GM12873 (cell line): ENCODE measurements at regions not wholly inside any gene's neighbourhood (a gene's known extent, or its start where the extent isn't known, plus 50 kb on each side); places are given as distances from the start of the nearest gene placed in this dataset.

Experiments
- TF ChIP-seq, protein P1 (sequence below): IDR thresholded peaks from 2 replicates; pipeline ENCODE4 v1.5.1; 2012; ENCODE audit warnings: low read depth, mild to moderate bottlenecking, moderate library complexity, low read length, control low read depth; ENCODE audit not compliant: insufficient read depth; ENCODE audit errors: missing control alignments

DNA sequence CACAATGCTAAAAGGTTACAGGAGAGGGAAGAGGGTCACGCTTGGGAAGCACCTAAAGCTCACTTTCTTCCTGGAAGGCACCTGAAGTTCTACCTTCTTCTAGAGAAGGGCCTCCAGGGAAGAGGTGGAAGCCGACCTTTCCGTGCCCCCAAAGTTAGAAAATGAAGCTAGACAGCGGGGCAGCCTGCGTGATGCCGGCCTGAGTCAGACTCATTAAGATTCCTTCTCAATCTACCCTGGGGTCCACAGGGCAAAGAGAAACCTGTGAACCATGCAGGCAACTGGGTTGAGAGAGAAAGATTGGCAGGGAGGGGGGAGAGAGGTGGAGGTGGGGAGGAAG is 54.8 kb upstream of the CCDC167 start:
- TF ChIP-seq, protein P1, sequence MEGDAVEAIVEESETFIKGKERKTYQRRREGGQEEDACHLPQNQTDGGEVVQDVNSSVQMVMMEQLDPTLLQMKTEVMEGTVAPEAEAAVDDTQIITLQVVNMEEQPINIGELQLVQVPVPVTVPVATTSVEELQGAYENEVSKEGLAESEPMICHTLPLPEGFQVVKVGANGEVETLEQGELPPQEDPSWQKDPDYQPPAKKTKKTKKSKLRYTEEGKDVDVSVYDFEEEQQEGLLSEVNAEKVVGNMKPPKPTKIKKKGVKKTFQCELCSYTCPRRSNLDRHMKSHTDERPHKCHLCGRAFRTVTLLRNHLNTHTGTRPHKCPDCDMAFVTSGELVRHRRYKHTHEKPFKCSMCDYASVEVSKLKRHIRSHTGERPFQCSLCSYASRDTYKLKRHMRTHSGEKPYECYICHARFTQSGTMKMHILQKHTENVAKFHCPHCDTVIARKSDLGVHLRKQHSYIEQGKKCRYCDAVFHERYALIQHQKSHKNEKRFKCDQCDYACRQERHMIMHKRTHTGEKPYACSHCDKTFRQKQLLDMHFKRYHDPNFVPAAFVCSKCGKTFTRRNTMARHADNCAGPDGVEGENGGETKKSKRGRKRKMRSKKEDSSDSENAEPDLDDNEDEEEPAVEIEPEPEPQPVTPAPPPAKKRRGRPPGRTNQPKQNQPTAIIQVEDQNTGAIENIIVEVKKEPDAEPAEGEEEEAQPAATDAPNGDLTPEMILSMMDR = no peak

DNA sequence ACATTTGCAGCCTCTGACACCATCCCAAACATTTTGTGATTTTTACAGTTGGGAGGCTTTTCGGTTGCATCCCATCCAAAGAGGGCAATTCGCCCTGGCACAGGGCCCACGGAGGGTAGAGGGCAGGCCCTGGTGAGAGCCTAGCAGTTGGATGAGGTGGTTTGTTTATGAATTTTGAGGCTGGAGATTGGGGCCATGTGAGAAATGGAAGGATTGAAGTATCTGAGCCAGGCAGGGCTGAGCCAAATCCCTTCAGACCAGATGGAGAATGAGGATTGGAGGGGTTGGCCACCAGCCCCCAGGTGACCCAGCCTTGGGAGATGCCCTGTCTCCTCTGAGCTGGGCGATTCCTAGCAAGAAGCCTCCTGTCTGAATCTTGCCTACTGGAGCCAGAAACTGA is 52.6 kb upstream of the CCDC167 start:
- TF ChIP-seq, protein P1 = no peak

DNA sequence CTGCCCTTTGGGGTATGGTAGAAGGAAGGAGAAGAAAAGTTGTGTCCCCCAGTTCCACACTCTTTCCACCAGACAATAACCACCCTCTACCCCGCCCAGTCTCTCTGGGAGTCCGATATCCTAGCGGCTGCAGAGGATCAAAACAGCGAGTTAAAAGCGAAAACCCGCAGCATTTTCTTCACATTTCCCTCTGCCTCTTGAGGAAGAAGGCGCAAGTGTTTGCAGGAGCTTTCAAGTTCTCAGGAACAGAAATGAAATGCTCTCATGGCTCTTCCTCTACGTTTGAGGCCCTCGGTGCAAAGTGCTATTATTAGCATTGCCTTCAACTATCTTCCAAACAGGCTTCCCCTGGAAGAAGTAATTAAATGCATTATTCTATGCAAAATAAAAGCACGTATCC is 52.2 kb upstream of the CCDC167 start:
- TF ChIP-seq, protein P1 = no peak

DNA sequence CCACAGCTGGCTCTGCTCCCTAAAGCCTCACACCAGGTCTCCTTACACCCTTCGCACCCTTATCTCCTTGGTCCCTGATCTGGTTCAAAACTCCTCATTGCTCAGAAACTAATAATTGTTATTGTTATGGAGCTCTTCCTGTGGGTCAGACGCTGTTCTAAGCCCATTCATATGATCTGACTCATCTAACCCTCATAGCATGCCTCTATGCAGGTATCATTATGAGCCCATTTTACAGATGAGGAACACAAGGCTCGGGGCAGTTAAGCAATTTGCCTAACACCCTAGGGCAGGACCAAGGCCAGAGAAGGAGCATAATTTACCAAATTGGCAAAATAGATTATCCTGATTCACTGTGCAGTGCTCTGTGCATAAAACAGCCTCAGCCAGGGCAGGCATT is 51.8 kb upstream of the CCDC167 start:
- TF ChIP-seq, protein P1 = no peak

DNA sequence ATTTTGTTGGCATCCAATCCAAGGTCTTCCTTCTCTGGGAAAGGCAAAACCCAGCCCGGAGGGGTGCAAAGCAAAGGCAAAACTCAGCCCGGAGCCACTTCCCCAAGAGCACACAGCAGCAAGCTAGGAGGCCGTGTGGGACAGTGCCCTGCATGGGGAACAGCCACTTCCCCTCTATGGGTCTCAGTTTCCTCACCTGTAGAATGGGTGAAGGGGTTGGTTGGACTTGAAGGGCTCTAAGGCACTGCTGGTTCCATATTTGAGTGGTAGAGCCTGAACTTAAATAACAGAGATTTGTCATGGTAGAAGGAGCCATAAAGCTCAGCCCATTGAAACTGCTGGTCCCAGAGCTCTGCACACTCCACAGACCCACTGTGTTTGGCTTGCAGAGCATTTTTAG is 51.3 kb upstream of the CCDC167 start:
- TF ChIP-seq, protein P1 = no peak

DNA sequence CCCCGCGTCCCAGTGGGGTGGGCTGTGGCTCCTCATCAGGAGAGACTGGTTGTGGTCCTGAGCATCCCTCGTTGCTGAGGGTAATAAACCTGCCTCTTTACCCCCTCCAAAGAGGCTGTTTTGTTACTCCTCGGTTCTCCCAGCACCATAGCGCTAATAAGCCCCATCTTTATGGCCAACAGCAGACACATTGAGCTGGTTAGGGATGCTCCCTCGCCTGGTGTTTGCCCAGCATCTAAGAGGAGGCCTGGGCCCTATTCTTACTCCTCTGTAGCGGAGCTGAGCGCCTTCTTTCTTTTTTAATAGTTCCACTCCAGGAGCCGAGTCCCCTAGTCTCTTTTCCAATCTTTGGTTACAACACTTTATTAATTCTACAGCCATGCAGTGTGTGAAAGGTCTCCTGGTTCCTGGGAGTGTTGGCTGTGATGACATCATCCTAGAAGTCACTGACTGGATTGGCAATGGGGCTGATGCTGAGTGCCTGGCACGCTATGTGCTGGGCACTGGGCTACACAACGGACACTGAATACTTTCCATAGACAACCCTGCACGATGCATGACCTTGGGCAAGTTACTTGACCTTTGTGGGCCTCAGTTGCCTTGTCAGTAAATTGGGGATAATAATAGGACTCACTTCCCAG is 50.6 kb upstream of the CCDC167 start:
- TF ChIP-seq, protein P1 = no peak

DNA sequence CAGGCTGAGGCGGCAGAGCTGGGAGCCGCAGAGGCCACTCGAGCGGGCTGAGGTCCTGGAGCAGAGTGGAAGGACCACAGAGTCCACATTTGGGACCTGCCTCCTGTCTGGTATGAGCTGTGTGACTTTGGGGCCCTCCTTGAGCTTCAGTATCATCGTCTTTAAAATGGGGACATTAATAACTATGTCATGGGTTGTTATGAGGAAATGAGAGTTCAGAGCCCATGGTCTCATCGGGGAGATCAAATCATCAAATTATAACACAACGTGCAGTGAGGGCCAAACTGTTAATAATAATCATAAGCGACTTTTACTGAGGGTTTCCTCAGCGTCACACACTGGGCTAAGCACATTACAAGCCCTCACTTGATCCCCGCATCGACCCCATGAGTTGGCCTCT is 49.9 kb upstream of the CCDC167 start:
- TF ChIP-seq, protein P1 = no peak
